ENCODE measurements at regions not wholly inside any gene's neighbourhood (a gene's known extent, or its start where the extent isn't known, plus 50 kb on each side); places are given as distances from the start of the nearest gene placed in this dataset.

- Histone ChIP-seq H3K9ac (ENCODE audit: low read length) (no peak overlapping the region), H3K4me2 (ENCODE audit: low read length) (no peak overlapping the region), H3K9me3 (ENCODE audit: low read length) (no peaks in the 10 kb centered on the region), H3F3A (ENCODE audit: insufficient read depth, low read length) (no peaks in the 10 kb centered on the region), H2AFZ (ENCODE audit: low read length) (no peak overlapping the region), H3K79me2 (ENCODE audit: insufficient read depth, low read length) (no peaks in the 10 kb centered on the region), H4K20me1 (ENCODE audit: insufficient read depth, low read length) (no peaks in the 10 kb centered on the region), H3K4me3 (ENCODE audit: low read depth, low read length, poor library complexity, severe bottlenecking) (no peak overlapping the region), H3K4me1 (ENCODE audit: insufficient read depth, low read length, severe bottlenecking) (no peaks in the 10 kb centered on the region), H3K36me3 (ENCODE audit: insufficient read depth, low read length) (no peaks in the 10 kb centered on the region), H3K9me2 (ENCODE audit: low read depth, low read length) (no peaks in the 10 kb centered on the region), H3K27me3 (ENCODE audit: insufficient read depth, low read length) (no peaks in the 10 kb centered on the region), H3K27ac (ENCODE audit: low read depth, low read length, poor library complexity, severe bottlenecking) (no peak overlapping the region)
- TF ChIP-seq, protein P1, sequence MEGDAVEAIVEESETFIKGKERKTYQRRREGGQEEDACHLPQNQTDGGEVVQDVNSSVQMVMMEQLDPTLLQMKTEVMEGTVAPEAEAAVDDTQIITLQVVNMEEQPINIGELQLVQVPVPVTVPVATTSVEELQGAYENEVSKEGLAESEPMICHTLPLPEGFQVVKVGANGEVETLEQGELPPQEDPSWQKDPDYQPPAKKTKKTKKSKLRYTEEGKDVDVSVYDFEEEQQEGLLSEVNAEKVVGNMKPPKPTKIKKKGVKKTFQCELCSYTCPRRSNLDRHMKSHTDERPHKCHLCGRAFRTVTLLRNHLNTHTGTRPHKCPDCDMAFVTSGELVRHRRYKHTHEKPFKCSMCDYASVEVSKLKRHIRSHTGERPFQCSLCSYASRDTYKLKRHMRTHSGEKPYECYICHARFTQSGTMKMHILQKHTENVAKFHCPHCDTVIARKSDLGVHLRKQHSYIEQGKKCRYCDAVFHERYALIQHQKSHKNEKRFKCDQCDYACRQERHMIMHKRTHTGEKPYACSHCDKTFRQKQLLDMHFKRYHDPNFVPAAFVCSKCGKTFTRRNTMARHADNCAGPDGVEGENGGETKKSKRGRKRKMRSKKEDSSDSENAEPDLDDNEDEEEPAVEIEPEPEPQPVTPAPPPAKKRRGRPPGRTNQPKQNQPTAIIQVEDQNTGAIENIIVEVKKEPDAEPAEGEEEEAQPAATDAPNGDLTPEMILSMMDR (IDR thresholded peaks at IDR 0.05; ENCODE audit: low read length), result no peak
- no peak for TF ChIP-seq EZH2 (IDR thresholded peaks at IDR 0.05; ENCODE audit: borderline replicate concordance, low read length)
Measured at GRCh38 chr7:108770981-108771745, 201.5 kb downstream of the DNAJB9 start.

GRCh38 chr7:108771853-108772252 lies 202.2 kb downstream of the DNAJB9 start:
- Histone ChIP-seq H3K9me2 (ENCODE audit: low read depth, low read length) (no peaks in the 10 kb centered on the region), H3K4me3 (ENCODE audit: low read depth, low read length, poor library complexity, severe bottlenecking) (no peak overlapping the region), H3K27me3 (ENCODE audit: insufficient read depth, low read length) (no peaks in the 10 kb centered on the region), H3K36me3 (ENCODE audit: insufficient read depth, low read length) (no peaks in the 10 kb centered on the region), H3K9me3 (ENCODE audit: low read length) (no peaks in the 10 kb centered on the region), H3K4me2 (ENCODE audit: low read length) (no peak overlapping the region), H4K20me1 (ENCODE audit: insufficient read depth, low read length) (no peaks in the 10 kb centered on the region), H3F3A (ENCODE audit: insufficient read depth, low read length) (no peaks in the 10 kb centered on the region), H3K4me1 (ENCODE audit: insufficient read depth, low read length, severe bottlenecking) (no peaks in the 10 kb centered on the region), H2AFZ (ENCODE audit: low read length) (no peak overlapping the region), H3K27ac (ENCODE audit: low read depth, low read length, poor library complexity, severe bottlenecking) (no peak overlapping the region), H3K79me2 (ENCODE audit: insufficient read depth, low read length) (no peaks in the 10 kb centered on the region), H3K9ac (ENCODE audit: low read length) (no peak overlapping the region)
- TF ChIP-seq EZH2 (IDR thresholded peaks at IDR 0.05; ENCODE audit: borderline replicate concordance, low read length), result no peak
- TF ChIP-seq, protein P1 (IDR thresholded peaks at IDR 0.05; ENCODE audit: low read length), result no peak

GRCh38 chr7:108777966-108778365 lies 208.3 kb downstream of the DNAJB9 start:
- Histone ChIP-seq H3K4me2 (ENCODE audit: low read length) (no peak overlapping the region), H3F3A (ENCODE audit: insufficient read depth, low read length) (no peaks in the 10 kb centered on the region), H4K20me1 (ENCODE audit: insufficient read depth, low read length) (no peaks in the 10 kb centered on the region), H3K27me3 (ENCODE audit: insufficient read depth, low read length) (no peaks in the 10 kb centered on the region), H3K4me1 (ENCODE audit: insufficient read depth, low read length, severe bottlenecking) (no peaks in the 10 kb centered on the region), H3K4me3 (ENCODE audit: low read depth, low read length, poor library complexity, severe bottlenecking) (no peak overlapping the region), H3K9me3 (ENCODE audit: low read length) (no peaks in the 10 kb centered on the region), H3K9ac (ENCODE audit: low read length) (no peak overlapping the region), H3K36me3 (ENCODE audit: insufficient read depth, low read length) (no peaks in the 10 kb centered on the region), H2AFZ (ENCODE audit: low read length) (no peak overlapping the region), H3K27ac (ENCODE audit: low read depth, low read length, poor library complexity, severe bottlenecking) (no peak overlapping the region), H3K9me2 (ENCODE audit: low read depth, low read length) (no peaks in the 10 kb centered on the region), H3K79me2 (ENCODE audit: insufficient read depth, low read length) (no peaks in the 10 kb centered on the region)
- no peak for TF ChIP-seq EZH2 (IDR thresholded peaks at IDR 0.05; ENCODE audit: borderline replicate concordance, low read length)
- TF ChIP-seq, protein P1 (IDR thresholded peaks at IDR 0.05; ENCODE audit: low read length), result no peak
